ENCODE measurements at regions not wholly inside any gene's neighbourhood (a gene's known extent, or its start where the extent isn't known, plus 50 kb on each side); places are given as distances from the start of the nearest gene placed in this dataset.

- H3K4me1 ChIP-seq = peaks cover 0 to 19% (median 7%) of the 10 kb centered on the region in 4 donors
- no peaks in the 10 kb centered on the region for H3K9me3 ChIP-seq
- no peaks in the 10 kb centered on the region for H3K36me3 ChIP-seq
- intact Hi-C loops (cut with DNase I; ENCODE audit: low total_unique reads) = no loop called here
- no peak for TF ChIP-seq CTCF (IDR thresholded peaks at IDR 0.05)
- DNase-seq = no peak
- H3K27me3 ChIP-seq = no peaks in the 10 kb centered on the region
- no peak overlapping the region for H3K4me3 ChIP-seq
- H3K27ac ChIP-seq = no peak overlapping the region
These were observed 183.0 kb upstream of the PHACTR1 start for GRCh38 chr6:12533586-12533985.

GRCh38 chr6:12534069-12534853 is 182.3 kb upstream of the PHACTR1 start:
- Histone ChIP-seq H3K36me3 (no peaks in the 10 kb centered on the region), H3K27ac (no peak overlapping the region), H3K27me3 (no peaks in the 10 kb centered on the region), H3K4me3 (no peak overlapping the region), H3K9me3 (no peaks in the 10 kb centered on the region), H3K4me1 (peaks cover 0 to 25% (median 14%) of the 10 kb centered on the region in 4 donors)
- no peak for TF ChIP-seq CTCF (IDR thresholded peaks at IDR 0.05)
- DNase-seq = no peak
- intact Hi-C loops (cut with DNase I; ENCODE audit: low total_unique reads) = no loop called here

- H3K27ac ChIP-seq = no peak overlapping the region
- no peaks in the 10 kb centered on the region for H3K36me3 ChIP-seq
- no peak for DNase-seq
- H3K27me3 ChIP-seq = no peaks in the 10 kb centered on the region
- H3K9me3 ChIP-seq = no peaks in the 10 kb centered on the region
- TF ChIP-seq CTCF (IDR thresholded peaks at IDR 0.05) = no peak
- no peak overlapping the region for H3K4me3 ChIP-seq
- intact Hi-C loops (cut with DNase I; ENCODE audit: low total_unique reads) = no loop called here
- peaks cover 0 to 29% (median 14%) of the 10 kb centered on the region in 4 donors for H3K4me1 ChIP-seq
These were observed 180.8 kb upstream of the PHACTR1 start for GRCh38 chr6:12535586-12536314.

DNA sequence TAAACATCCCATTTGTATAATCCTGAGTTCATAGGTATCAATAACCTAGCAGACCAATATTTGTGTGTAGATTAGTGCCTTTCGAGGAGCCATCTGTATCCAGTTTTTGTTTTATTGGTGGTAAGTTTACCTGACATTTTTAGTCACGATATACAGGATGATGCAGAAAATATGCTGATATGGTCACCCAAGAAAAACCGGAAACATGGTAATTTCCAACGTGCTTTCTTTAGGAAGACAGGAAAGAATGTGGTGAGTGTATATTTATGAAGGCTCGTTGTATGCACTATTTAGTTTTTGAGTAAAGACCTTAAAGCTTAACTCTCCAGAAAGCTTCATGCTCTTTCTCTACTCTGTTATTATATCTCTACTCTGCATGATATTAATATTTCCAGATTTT is 180.2 kb upstream of the PHACTR1 start:
- H3K4me3 ChIP-seq = no peak overlapping the region
- DNase-seq = no peak
- no peak for TF ChIP-seq CTCF (IDR thresholded peaks at IDR 0.05)
- H3K27me3 ChIP-seq = no peaks in the 10 kb centered on the region
- H3K9me3 ChIP-seq = no peaks in the 10 kb centered on the region
- no peaks in the 10 kb centered on the region for H3K36me3 ChIP-seq
- intact Hi-C loops (cut with DNase I; ENCODE audit: low total_unique reads) = no loop called here
- no peak overlapping the region for H3K27ac ChIP-seq
- peaks cover 0 to 29% (median 14%) of the 10 kb centered on the region in 4 donors for H3K4me1 ChIP-seq

DNA sequence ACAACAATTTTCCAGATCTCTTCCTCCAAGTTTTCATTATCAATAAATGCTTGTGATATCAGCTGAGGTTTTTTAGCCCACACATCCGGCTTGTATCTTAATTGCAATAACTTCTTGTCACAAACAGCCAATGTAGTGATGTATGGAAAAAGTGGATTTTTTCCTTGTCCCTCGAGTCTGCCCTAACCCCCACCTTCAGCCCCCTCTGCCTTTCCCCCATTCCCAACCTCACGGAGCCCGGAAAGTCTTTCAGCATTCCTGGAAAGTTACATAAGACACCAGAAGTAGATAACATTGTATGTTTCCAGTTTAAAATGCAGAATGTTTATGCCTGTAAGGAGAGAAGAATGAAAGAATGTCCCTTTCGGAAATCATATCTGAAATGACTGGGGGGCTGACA is 179.2 kb upstream of the PHACTR1 start:
- H3K4me1 ChIP-seq = peaks cover 0 to 29% (median 14%) of the 10 kb centered on the region in 4 donors
- no peaks in the 10 kb centered on the region for H3K36me3 ChIP-seq
- intact Hi-C loops (cut with DNase I; ENCODE audit: low total_unique reads) = no loop called here
- no peaks in the 10 kb centered on the region for H3K9me3 ChIP-seq
- no peak overlapping the region for H3K4me3 ChIP-seq
- DNase-seq = no peak
- H3K27ac ChIP-seq = no peak overlapping the region
- no peaks in the 10 kb centered on the region for H3K27me3 ChIP-seq
- TF ChIP-seq CTCF (IDR thresholded peaks at IDR 0.05) = no peak
